GM20431 (cell line): ENCODE measurements at regions not wholly inside any gene's neighbourhood (a gene's known extent, or its start where the extent isn't known, plus 50 kb on each side); places are given as distances from the start of the nearest gene placed in this dataset.
"Not testable (repeated sequence)": the region's sequence is repeated elsewhere in the genome, so short reads cannot be mapped to it uniquely, and the experiment has no call there.

Experiments
- in situ Hi-C: fragments of 300-500 bp; cut with MseI, MboI; formaldehyde crosslinking; loops from one replicate; pipeline ENCODE4 v1.15.0; 2020; ENCODE audit warnings: low sequenced_read_pairs; ENCODE audit not compliant: unreplicated experiment

DNA sequence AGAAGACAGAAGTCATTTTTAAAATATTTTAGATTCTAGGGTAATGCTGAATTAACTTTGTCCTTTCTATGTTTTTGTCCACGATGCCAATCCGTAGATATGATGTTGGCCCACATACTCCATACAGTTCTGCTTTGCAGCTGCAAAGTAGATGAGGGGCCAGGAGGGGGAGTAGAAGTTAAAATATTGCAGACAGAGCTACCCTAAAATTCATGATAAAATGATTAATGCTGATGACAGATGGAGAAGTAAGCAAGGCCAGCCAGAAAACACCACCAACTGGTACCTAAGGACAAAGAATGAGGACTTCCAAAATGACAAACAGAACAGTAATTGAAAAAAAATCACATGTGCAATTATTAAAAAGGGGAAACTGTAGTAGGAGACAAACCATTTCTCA, 756.6 kb upstream of the ARPP21 start:
- in situ Hi-C loops: no loop called here

DNA sequence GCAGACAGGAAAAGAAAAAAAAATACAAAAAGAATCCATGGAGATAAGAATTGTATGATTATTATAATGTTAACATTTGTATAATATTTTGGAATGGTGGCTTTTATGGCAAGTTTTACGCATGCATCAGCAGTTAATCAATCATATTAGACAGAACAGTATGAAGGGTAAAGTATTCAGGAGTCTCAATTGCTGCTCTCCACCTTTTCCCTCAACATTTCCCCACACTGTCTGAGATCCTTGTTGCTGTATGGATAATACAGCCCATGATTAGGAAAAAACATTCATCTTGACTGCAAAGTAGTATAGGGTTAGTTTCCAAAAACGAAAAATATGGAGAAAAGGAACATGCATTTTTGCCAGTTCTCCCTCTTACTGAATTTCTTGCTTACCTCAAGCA, 755.3 kb upstream of the ARPP21 start:
- in situ Hi-C loops: no loop called here

DNA sequence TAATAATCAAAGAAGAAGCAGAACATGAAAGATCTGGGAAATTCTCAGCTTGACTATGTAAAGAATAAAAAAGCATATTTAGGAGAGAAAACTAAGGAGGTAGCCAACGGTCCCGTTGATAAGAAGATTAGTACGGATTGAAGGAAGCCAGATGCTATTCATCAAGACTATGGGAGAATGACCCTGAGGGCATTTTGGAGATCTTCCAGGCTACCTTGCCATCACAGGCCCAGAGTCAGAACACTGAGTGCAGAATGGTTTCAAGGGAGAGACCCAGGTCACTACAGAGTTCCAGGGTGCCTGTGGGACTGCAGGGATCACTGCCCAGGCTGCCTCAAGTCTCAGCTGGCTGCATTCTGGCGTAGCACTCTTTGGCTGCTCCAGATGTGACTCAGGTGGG, 752.9 kb upstream of the ARPP21 start:
- in situ Hi-C loops: no loop called here

DNA sequence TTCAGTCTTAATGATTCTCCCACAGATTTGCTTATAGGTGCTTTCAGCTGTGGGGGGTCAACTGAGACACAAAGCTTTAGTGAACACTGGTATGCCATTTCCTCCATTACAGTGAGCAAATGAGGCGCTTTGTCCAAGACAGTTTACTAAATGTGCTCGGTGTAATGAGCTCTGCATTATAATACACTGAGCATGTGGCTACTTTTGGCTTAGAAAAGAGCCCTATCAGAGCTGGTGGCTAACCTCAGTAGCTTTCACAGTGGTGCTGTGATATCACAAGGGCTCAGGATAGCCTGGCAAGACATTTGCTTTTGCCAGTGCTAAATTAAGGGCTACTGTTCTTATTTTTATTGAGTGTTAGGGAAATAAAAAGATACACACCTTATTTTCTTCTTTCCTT, 749.7 kb upstream of the ARPP21 start:
- in situ Hi-C loops: no loop called here

DNA sequence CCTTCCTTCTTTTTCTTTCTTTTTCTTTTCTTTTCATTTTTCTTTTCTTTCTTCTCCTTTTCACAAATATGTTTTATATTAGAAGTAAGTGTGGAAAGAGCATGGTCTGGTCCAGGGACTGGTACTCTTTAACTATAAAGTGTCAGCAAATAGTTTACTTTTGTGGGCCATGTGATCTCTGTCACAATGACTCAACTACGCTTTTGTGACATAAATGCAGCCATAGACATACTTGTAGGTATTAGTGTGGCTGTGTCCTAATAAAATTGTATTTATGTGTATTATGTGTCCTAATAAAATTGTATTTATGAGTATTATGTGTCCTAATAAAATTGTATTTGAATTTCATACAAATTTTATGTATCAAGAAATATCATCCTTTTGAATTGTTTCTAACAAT, 749.1 kb upstream of the ARPP21 start:
- in situ Hi-C loops: no loop called here

DNA sequence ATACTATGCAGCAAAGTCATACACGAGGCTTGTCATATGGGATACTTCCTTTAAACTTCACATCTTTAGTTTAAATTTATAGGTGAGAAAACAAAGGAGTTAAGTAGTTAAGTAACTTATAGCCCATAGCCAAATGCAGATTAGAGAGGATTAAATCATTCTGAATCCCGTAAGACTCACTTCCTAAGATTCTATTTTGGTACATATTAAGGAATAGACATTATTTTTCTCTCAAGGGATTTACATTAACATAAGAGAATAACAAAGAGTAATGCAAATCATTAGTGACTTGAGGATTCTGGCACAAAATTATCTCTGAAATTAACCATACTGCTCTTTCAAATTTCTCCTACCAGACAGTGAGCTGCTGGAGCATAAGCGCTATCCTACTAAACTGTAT, 747.4 kb upstream of the ARPP21 start:
- in situ Hi-C loops: no loop called here

DNA sequence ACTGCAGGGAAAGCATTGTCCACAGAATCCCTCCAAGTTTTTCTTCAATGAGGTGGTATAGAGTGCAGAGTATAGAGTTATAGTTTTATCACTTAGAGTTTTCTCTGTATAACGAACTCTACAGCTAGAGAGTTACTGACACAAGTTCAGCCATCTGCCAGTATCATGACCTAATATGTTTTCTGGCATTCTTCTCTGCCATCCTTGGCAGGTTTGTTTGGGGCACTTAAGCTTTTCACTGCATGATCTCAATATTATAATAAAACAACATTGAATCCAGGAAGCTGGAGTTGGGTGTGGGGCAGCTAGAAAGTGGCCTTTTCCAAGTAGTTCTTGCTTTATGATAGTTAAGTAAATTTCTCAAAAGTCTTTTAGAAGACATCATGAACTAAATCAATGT, 743.5 kb upstream of the ARPP21 start:
- in situ Hi-C loops: no loop called here

DNA sequence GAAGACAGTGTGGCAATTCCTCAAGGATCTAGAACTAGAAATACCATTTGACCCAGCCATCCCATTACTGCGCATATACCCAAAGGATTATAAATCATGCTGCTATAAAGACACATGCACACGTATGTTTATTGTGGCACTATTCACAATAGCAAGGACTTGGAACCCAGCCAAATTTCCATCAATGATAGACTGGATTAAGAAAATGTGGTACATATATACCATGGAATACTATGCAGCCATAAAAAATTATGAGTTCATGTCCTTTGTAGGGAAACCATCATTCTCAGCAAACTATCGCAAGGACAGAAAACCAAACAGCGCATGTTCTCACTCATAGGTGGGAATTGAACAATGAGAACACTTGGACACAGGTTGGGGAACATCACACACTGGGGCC, 729.6 kb upstream of the ARPP21 start:
- in situ Hi-C loops: not testable (repeated sequence)

DNA sequence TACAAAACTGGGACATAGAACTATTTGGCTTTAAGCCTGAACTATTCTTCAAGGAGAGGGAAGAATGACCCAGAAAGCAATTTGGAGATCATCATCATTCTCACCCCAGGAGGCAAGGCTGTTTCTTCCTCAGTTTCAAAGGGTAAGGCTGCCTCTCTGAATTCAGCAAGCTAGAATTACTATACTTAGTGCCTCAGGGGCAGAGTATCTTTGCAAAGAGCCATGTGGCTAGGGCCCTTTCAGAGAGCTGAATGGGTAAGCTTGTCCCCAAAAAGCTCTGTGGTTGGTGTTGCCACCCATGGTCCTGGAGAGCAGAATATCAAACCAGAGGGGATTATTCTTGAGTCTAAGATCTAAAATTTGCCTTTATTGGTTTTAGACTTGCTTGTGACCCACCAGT, 720.3 kb upstream of the ARPP21 start:
- in situ Hi-C loops: no loop called here

DNA sequence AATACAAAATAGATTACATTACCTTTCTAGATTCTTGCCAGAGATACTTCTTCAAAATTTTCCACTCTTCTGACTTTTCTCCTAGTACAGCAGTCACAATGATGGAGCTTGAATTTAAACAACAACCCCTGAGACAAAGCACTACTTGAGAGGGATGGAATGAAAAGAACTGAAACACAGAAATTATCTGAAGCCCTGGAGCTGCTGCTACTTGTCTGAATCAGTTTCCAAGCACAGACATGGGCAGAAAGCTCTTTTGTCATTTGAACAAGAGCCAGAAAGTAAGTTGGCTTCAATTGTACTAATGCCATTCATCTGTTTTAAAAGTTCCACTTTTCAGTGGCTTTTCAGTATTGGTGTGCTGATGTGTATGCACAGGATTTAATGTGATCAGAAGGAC, 718.5 kb upstream of the ARPP21 start:
- in situ Hi-C loops: no loop called here

DNA sequence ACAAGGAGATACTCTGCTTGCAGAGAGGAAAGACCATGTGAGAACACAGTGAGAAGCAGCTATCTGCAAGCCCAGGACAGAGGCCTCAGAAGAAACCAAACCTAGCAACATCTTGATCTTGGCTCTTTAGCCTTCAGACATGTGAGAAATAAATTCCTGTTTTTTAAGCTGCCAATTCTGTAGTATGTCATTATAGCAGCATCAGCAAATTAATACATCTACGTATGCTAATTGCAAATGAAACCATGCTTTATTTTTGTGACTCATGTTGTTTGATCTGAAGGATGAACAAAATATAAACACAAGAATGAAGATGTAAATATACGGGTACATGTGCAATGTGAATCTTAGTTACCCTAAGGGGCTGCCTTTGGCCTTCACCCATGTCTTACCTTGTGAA, 714.4 kb upstream of the ARPP21 start:
- in situ Hi-C loops: no loop called here

DNA sequence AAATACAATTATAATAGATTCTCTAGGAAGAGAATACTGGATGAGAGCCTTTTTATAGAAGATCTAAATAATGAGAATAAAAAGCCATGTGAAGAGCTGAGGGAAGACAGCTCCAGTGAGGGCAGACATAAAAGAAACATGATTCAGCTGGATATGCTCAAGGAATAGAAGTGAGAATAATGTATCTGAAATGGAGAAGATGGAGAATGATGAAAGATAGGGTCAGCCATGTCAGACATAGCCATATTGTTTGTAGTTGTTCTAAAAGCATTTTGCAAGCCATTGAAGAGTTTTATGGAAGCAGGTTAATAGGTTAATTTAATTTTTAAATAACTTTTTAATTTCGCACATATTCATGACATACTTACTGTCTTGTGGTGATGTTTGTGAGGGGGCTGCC, 713.5 kb upstream of the ARPP21 start:
- in situ Hi-C loops: no loop called here

DNA sequence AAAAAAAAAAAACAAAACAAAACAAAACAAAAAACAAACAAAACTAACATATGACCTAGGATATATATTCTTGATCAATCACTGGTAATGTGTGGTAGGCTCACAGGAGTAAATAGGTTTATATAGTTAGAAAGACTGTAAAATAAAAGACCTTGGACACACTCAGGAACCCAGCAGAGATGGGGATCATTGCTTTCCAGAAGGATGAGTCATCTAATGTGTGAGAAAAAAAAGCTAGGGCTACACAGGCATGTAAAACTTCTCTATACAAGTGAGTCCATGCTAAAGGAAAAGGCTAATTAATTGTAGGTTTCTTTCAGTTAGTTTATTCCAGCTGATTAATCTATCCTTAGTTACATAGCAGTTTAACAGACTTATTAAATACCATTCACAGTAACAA, 710.3 kb upstream of the ARPP21 start:
- in situ Hi-C loops: no loop called here

DNA sequence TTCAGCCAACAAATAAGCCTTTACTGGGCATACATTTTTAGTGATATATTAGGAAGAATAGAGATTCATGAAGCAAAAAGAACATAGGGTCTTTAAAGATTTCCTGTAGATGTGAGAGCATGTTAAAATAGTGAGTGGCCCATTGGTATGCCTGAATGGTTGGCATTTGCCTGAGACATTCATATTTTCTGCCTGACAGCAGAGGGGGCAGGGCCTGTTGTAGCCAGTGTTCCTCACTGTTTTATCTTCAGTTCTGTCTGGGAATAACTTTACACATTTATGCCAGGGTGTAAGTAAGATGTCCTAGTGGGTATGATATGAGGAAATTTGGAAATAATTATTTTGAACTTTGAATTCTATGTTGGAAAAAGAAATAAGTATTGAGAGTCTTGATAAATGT, 704.7 kb upstream of the ARPP21 start:
- in situ Hi-C loops: no loop called here

DNA sequence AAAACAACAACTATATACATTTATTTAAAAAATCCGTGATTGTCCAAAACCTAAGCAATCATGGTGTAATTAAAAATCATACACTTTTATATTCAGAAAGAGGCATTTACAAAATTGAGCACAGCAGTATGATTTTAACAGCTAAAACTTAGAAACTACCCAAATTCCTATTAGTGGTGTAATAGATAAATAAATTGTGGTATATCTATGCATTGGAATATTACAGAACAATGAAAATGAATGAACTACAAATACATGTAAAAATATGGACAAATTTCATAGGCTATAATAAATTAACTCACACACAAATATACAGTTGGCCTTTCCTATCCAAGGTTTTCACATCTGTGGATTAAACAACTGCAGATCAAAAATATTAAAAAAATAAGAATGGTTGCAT, 700.5 kb upstream of the ARPP21 start:
- in situ Hi-C loops: no loop called here

DNA sequence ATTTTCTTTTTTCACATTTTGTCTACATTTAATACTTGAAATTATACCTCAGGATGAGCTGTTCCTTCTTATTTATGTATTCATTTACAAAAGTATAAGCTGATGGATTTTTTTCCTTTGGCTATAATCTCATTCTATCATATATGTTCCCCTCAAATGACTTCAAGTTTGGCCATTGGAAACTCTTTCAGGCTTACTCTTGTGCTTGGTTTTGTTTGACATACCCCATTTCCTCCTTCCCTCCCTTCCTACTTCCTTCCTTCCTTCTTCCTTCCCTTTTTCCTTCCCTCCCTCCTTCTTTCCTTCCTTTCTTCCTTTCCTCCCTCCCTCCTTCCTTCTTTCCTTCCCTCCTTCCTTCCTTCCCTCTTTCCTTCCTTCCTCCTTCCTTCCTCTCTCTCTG, 697.1 kb upstream of the ARPP21 start:
- in situ Hi-C loops: no loop called here

DNA sequence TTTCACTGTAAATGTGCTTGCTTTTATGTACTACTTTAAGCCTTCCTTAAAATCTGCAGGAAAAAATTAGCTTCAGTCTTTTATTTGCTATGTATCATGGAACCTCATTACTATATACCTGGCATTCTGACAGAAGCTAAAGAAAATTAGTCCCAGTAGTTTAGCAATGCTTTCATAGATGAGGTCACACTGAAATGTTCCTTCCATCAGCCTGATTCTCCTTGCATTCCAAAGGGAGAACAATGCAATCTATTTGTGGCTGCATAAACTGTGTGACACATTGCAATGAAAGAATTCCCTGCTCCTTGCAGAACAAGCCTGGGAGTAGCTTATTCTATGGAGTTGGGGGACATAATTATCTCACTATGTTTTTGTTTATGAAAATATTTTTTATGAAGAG, 691.5 kb upstream of the ARPP21 start:
- in situ Hi-C loops: no loop called here

DNA sequence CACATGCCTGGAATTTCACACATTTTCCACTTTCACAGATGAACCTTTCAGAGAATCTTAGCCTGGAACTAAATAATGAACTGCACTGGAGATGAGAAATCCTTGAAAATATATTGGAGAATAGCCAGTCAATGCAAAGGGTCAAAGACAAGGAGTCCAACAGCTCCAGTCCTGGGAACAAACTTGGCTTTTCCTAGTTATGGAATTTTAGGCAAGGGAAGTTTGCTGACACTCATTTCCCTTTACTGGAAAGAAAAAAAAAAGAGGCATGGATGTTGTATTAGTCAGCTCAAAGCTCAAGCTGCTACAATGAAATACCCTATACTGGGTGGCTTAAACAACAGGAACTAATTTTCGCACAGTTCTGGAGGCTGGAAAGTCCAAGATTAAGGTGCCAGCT, 690.8 kb upstream of the ARPP21 start:
- in situ Hi-C loops: no loop called here

DNA sequence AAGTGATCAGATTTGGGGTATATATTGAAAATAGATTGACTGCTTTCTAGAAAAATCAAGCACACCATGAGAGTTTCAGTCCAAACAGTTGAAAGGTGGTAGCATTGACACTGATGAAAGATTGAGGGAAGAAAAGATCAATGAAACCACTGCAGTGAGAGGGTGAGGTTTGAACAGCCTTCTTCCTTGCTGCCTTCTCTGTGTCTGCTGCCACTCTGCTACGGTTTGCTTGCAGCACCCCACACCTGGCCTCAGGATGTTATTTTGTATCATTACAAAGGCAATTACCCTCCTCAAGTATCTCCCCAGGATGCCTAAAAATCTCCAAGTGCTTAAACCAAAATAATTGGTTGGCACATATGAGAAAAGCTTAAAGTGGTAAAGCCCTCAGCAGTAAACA, 683.6 kb upstream of the ARPP21 start:
- in situ Hi-C loops: no loop called here

DNA sequence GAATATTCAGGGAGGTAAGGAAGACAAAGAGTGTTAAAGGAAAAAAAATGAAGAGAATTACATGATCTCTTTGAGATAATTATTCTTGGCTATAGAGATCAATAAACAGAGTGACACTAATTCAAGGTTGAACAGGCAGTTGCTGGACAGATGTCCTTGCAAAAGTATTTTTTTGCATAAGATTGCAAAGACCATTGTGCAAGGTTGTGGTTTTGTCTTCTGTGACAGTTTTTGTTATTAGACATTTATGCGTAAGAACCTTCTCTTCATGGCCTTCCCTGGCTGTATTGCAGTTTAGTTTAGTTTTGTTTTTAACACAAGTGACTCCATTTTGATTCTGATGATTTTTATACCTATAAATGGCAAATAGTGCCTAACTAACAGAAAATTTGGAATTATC, 682.8 kb upstream of the ARPP21 start:
- in situ Hi-C loops: no loop called here

DNA sequence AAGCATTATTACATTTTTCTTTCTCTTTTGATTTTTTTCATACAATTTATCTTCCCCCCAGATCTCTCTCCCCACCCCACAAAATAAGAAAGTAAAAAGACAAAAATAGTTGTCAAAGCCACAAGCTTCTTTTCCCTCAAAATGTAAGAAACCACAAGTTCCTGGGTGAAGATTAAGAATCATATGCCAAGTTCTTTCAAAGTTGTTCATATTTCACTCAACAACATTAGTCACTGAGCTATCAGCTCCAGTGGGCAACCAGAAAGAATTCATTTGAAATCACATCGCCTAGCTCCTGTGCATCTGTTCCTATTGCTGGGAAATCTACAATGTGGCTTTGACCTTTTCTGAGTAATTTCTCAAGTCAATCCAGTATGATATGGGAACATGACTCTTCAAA, 681.6 kb upstream of the ARPP21 start:
- in situ Hi-C loops: no loop called here

DNA sequence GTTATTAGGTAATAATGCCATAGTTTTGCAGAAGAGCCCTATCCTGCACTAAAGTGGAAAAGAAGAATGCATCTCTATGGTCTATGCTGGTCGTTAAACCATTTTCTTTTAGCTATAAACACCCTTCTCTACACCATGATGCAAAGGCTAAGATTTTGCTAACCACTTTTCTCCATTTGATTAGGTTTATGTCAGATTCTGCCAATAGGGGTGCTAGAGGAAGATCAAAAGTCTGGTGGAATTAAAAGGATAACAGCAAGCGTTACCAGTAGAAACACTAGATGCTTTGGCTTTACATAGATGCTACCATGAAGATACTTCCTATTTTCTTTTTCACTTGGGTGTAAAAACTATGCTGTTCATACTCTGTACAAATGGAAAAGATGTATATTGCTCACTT, 669.8 kb upstream of the ARPP21 start:
- in situ Hi-C loops: no loop called here

DNA sequence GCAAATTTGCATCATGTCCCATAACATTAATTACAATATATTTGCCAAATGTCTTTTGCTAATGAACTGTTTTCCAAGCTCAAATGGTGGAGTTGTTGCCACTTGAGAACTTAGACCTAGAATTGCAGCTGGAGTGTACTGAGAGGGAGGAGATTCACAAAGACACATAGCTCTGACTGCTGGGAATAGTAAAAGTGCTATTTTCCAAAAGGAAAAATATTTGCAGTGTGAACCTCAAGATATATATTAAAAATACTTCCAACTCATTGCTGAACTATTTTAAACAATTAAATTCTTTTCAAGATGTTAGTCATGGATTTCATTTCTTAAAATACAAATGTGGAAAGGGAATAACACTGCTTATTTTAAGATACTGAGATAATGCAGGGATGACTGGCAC, 666.8 kb upstream of the ARPP21 start:
- in situ Hi-C loops: no loop called here
